ENCODE measurements at regions not wholly inside any gene's neighbourhood (a gene's known extent, or its start where the extent isn't known, plus 50 kb on each side); places are given as distances from the start of the nearest gene placed in this dataset.
A peak's percentile ranks its signal among the peaks of the same experiment; 100 is the strongest.

DNA sequence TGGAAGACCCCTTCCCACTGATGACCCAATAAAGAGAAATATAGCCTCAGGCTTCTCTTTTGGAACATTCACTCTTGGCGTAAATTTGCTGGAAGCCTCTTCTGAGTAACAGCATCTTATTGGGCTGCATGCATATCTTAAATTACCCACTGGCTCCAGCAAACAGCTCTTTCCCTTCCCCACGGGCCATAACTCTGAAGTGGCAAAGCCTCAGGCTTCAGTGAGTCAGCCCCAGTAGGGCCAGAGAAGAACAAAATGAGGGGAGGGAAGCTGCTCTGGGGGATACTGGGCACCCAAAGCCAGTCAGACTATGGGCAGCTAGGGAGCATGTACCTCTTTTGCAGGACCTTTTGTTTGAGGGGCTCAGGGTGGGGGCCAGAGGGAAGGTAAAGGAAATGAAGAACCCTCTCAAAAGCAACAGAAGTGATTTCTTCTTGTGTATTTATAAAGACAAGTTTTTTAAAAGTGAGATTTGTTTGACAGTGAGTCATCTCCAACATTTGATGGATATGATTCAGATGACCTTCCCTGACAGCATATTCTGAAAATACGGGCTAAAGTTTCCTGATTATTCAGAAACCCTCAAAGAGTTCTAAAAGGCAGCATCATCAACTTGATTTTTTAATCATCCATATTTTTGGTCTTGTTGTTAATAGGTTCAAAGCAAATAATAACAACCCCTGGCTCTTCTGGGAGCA, 203.4 kb downstream of the KIF18A start:
- DNase-seq = peak; percentile 41

DNA sequence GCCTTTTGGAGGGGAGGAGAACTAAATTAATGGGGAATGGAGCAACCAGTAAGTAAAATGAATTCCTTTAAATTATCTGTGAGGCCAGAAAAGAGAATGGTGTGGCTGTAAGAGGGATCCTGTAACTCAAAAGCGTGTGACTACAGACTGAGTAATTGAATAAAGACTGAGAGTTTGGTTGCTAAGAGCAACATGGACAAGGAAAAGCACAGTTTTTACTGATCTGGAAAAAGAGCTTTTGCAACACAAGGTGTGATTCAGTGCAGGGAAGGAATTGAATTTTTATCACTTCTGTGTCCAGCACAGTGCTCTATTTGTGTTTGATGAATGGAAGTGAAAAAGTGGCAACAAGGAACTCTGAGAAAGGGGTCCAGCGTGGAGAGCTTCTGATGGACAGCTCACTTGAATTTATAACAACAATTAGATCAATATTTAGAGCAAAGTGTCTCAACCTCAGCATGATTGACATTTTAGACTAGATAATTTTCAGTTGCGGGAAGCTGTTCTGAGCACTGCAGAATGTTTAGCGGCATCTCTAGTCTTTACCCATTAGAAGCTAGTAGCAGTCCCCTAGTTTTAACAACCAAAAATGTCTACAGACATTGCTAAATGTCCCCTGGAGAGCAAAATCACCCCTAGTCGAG, 202.8 kb upstream of the BDNF start:
- DNase-seq = peak; percentile 2

DNA sequence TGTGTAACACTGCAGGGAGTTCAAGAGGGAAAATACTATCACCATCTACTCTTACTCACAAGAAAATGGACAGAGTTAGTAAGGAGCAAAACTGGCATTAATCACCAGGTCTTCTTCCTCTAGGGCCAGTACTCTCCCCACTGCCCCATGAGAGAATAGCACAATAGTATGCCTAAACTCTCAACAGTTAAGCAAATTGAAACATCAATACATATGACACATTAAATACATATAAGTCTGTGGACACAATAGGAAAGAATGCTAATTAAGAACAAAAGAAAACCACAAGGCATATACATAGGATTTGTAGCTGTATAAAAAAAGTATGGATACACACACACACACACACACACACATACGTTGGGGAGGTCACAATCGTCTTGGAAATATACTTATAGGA, 197.9 kb upstream of the BDNF start:
- DNase-seq = no peak

DNA sequence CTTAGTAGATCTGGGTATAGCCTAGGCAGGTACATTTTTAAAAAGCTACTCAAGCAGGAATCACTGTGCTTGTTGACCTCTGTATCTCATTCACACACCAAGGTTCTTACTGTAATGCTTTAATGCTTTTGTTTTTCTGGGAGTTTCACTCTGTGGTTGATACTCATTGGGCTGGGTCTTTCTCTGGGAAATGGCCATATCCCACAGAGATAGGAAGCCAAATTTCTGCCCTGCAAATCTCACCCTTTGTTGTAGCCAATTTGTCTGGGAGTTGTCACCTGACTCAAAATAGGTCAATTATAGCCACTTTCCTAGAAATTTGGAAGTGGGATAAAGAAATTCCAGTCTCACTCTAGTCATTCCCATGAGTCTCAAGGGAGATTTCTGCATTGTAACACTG, 195.8 kb upstream of the BDNF start:
- DNase-seq = no peak

DNA sequence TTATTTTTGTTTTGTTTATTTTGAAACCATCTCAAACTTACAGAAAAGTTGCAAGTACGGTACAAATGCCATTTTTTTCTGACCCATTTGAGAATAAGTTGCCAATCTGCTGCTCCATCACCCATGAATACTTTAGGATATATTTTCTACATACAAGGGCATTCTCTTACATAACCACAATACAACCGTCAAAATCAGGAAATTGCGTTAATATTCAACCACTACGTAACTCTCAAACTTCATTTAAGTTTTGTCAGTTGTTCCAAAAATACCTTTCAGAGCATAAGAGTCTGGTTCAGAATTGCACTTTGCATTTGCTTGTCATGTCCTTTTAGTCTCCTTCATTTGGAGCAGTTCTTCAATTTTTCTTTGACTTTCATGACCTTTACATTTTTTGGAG, 194.3 kb upstream of the BDNF start:
- no peak for DNase-seq

DNA sequence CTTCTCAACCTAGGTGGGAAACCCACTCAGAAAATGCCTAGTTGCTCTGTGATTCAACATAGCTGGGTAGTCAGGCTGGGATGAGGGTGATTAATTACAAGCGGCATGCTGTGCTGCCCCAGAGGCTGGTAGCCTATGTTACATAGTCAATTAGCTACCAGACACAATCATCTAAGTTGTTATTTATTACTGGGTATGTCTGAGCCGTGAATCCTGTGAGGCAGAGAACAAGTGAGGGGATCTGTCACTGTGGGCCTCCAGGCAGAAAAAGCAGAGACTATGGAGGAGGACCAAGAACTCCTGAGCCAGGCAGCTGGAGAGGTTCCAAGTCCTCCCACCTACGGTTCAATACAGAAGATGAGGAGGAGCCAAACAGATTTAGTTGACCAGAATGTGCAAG, 186.6 kb upstream of the BDNF start:
- DNase-seq = no peak

DNA sequence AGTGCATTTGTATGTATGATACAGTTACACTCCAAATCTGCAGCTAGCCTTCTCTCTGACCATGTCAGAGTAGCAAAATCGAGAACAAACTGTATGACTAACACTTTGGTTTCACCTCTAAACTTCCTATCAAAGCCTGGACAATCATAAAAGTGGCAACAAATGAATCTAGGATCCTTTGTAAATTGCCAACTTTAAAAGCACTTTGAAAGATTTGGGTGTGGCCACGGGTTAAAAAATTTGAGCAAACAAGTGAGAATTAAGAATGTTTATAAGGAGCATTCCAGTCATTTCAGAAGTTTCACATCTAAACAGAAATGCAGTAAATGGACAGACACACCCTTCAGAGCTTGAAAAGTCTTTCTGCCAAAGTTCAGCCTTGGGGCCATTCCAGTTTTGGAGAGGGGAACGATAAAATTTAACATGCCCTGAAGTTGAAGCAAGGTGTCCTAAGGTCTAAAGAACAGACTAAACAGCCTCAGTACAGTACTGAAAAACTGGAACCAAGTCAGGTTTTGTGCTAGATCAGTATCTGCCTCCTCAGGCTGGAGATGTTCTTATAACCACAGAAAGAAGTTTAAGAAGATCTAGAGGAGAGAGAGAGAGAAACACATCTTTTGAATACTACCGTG, 181.9 kb upstream of the BDNF start:
- DNase-seq = no peak

DNA sequence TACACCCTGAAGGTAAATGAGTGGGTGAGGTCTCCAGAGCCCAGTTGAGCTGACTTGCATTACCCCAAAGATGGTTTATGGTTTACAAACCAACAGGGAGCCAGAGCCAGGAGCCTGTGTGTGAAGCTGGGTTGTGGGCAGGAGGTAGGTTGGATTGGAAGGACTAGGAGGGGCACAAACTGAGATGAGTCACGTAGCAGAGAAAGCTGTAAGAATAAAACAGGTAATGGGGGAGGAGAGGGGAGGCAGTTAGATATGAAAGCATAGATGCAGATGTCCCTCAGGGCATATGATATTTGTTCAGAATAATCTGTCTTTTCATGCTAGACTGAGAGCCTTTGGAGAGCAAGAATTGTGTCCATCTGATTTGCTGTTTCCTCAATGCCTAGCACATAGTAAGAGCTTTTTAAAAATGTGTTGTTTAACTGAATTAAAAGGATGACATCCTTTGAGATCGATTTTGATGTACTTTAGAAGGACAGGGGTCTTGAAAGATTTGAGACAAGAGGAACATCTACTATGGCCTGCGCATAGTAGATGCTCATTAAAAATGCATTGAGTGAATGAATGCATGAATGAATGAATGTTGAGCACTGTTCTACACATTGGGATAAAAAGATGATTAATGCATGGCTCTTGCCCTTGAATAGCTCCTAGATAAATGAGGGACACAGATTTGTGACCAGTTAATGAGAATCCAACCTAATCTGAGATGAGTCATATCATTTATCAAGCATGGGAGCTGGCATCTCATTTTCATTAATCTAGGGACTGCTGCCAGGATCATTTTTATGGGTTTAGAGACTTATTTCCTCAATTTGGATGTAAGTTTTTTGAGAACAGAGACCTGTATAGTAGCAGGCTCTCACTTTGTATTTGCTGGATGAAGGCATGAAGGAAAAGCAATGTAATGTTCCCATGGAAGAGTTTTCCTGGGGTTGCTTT, 175.8 kb upstream of the BDNF start:
- no peak for DNase-seq

DNA sequence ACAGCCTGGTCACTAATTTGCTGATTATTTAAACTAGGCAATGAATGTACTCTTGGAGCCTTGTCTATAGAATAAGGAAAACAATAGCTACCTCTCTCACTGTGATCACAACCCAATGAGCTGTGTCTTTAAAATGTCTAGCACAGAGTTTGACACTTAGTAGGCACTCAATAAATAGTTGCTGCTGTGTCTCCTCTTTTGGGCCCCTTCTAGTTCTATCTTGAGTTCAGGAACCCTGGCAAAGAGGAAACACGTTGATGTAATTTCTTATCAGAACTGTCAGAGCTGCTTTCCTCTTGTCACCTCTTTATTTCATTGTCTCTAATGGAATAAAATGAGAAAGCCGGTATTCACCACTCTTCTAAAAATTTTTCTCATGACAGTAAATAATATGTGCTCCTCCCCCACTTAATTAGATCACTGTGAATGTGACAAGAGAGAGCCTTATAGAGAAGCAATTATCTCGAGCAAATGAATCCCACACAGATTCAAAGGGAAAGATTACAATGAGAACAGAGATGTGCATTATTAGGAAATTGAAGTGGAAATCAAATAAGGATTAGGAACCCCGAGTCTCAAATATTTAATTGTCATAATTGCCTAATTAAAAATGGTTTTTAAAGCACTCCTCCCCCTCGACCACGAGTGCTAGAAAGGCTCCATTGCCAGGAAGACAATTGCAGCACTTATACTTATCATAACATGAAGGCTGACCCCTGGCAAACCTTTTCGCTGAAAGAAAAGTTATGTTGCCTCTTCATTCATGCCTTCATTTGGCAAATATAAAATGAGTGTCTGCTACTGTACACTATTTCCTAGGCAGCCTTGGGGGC, 175.0 kb upstream of the BDNF start:
- DNase-seq = no peak

DNA sequence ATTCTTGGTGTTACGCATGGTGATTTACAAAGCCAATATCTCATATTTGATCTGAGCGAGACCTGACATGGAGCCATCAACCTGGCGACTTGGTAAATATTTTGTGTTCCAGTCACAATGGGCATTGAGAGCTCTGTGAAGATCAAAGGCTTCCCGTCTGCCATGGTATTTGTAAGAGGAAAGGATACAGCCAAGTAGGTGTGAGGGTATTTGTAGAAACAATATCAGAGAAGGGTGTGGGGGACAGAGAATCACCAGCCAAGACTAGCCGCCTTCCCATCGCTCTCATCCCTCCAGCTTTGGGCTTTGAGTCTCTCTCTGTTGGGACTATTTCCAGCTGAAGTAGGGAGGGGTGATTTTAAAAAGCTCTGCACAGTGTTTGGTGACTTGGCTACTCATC, 173.4 kb upstream of the BDNF start:
- DNase-seq = no peak

DNA sequence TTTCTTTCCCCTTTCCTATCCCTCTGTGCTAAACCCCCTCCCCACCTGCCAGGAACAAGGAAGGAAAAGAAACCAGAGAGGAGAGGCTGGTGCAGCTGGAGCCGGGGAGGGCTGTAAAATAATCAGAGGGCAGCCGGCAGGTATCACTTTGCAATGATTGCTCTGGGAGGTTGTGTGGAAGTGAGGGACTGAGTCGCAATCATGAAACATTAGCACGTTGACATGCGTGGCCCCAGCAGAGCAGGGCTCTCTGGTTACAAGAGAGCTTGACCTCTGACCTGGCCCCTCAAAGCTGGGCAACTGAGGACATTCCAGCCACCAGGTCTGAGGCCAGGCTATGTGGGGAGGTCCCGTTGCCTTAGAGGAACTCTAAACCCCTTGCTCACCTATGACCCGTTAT, 170.8 kb upstream of the BDNF start:
- no peak for DNase-seq

DNA sequence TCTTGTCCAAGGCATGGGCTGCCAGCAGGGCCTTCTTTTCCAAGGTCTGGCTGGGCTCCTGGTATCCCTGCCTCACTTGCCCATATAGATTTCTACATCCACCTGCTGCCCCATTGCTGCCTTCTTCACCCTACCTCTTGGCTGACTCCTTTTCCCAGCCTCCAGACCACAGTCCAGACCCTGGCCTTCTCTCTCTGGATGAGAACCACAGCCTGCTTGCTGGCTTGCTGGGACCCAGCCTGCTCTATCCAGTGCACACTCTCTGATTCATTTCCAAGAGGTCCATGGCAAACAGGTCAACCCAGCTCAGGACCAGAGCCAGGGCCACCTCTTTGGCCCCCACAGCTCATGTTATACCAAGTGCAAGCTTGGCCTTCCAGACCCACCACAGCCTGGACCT, 169.4 kb upstream of the BDNF start:
- no peak for DNase-seq

DNA sequence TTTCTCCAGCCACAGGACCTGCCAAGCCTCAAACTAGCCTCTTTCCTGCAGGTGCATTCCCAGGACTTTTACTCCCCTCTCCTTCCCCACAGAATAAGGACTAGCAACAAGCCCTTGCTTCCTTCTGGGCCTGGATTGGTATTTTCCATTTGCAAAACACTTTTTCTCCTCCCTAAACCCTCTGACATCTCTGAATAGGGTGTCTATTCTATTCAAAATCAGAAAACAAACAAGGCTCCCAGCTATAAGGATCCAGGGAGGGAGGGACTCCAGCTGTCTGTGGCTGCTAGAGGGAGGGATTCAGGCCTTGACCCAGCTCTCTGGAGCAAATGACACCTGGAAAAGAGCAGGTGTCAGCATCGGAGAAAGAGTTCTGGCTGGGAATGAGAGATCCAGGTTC, 168.5 kb upstream of the BDNF start:
- no peak for DNase-seq

DNA sequence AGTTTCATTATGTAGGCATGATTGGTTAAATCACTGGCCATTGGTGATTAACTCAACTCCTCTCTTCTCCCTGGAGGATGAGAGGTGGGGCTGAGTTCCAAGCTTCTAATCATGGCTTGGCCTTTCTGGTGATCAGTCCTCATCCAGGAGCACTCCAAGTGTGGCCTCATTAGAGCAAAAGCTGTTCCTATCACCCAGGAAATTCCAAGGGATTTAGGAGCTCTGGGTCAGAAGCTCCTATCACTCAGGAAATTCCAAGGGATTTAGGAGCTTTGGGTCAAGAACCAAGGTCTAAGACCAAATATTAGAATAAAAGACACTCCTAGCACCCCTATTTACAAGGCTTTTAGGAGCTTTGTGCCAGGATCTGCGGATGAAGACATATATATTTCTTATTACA, 168.0 kb upstream of the BDNF start:
- no peak for DNase-seq

DNA sequence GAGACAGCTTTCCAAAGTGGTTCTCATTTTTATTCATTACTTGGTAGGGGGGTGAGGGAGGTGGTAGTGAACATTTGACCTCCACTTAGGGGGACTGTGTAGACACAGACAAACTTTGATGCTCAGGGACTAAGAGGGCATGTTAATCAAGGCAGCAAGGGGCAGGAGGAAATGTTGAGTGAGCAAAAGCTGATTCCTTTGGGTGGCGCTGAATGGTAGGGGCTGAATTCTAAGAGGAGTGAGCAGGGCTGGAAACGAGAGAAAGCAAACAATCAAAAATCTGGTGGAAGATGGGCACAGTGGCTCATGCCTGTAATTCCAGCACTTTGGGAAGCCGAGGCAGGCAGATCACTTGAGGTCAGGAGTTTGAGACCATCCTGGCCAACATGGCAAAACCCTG, 164.8 kb upstream of the BDNF start:
- no peak for DNase-seq

DNA sequence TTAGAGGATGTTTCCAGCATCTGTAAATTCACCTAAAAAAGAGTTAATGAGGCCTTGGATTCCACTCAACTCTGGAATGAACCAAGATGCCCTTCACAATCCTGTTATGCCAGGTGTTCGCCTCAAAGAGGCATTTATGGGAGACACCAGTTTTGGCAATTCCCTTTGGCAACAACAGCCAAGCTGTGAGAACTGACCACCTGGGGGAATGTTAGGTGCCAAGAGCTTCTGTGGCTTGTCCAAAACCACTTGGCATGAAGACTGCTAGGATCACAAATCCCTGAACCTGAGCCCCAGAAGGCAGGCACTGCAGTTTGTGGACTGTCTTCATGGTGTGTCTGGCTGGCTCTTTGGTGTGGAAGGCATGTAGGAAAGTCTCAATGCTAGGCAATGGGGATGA, 164.4 kb upstream of the BDNF start:
- no peak for DNase-seq

DNA sequence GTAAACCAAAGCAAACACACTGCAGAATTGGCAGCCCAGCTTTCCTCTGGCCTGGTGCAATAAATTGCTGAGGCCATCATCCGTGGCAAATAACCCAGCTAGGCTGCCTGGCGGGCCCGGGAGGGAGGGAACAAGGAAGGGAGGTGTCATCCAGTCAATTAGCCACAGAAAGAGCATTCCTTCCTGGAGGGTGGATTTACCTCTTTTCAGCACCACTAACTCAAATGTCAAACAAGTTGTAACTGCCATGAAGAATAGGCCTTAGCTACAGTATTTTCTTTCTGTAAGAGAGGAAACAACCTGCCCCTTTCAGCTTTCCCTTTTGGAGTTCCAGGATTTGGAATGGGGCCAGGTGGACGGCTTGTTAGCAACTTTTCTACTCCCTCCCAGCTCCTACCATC, 163.8 kb upstream of the BDNF start:
- DNase-seq = no peak

DNA sequence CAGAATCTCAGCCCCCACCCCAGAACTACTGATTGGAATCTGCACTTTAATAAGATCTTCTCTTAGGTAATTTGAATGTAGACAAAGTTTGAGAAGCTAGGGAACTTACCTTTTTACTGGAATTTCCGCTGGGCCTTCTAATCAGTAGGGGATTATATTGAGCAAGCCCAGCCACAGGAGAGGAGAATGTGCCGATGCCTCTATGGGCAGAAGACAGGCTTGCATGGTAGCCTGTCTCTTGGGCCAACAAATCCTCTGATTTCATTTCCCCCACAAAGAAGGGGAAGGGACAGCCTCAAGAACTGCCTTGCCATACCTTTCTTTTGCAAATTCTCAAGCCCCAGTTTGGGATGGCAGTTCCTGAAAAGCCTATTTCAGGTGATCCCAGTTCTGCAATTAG, 163.4 kb upstream of the BDNF start:
- no peak for DNase-seq

DNA sequence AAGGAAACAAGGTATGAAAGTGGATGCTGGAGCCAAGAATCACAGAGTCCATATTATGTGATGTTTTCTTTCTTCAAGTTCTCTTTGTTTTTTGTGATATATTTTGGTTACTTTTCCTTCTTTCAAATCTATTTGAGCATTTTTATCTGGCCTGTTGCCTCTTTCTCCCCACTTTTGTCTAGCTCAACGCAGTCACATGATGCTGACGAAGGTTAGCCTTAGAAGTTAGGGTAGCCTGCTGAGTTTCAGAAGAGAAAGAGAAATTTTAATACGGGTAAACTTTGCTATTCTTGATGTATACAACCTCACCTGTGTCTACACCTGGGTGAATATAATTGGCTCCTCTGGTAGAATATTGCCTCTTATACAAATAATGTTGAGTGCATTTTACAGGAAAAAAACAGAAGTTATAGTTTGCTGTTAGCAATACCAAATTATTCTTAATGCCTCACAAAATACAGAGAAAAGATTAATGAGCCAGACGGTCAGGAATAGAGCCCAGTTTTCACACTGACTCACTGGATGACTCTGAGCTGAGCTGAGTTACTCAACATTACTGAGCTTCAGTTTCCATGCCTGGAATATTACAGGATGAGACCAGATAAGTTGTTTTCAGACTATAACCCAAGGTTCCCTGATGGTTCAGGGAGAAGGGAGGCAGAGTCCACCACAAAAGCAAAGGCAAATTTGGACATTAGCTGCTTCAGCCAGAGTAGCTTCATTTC, 161.6 kb upstream of the BDNF start:
- DNase-seq = peak; percentile 54

DNA sequence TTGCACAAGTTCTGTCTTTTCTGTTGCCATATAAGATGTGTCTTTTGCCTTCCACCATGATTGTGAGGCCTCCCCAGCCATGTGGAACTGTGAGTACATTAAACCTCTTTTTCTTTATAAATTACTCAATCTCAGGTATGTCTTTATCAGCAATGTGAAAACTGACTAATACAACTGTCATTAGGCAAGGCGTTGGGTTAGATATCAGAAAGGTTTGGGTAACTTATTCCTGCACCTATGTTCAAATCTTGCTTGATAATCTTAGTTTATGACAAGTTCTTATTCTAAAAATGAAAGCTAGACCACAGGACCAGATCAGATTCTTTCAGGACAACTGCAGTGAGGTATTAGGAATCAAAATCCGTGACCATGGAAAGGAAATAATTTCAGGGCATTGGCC, 160.6 kb upstream of the BDNF start:
- DNase-seq = no peak

DNA sequence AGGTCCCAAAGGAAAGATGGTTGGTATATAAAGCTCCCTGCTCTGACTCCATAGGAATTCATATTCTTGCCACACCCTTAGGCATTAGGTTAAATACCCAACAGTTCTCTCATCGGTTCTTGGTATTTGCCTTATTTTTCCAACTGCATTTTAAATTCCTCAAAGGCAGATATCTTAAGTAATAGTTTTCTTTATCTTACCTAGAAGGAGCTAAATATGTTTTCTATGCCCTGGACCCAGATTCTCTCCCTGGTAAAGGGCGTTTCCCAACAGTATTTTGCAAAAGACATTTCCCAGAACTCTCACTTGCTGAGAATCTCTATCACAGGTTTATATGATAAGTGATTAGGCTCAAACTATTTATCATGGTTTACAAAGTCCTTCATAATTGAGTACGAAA, 158.6 kb upstream of the BDNF start:
- DNase-seq = no peak

DNA sequence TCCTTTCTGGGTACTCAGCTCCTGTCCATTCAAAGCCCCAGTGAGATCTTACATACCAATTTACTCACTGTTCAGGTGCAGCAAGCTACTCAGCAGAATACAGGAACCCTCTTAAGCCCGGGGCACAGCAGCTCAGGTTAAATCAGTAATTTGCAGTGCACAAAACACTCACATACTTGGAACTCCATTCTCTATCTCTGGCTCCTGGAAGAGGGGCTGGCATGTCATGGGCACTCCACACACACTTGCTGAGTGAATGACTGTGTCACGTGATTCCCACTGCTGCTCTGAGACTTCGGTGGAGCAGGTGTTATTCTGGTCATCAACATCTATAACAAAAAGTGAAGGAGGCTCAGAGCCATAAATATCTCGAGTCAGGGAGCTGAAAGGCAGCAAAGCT, 157.3 kb upstream of the BDNF start:
- DNase-seq = no peak
